SK-N-SH treated with all-trans-retinoic acid at 6 μM for 48 hours (cell line): ENCODE measurements at regions not wholly inside any gene's neighbourhood (a gene's known extent, or its start where the extent isn't known, plus 50 kb on each side); places are given as distances from the start of the nearest gene placed in this dataset.

Experiments
- ATAC-seq: fragments of 200-7000 bp; cut with Tn5 transposase; 3 replicates; pipeline ENCODE4 v1.9.1; 2020; ENCODE audit warnings: mild to moderate bottlenecking, moderate library complexity
- ARNTL ChIP-seq: fragments of 450-650 bp; formaldehyde crosslinking; IDR thresholded peaks from 2 replicates; pipeline ENCODE4 v1.5.0; 2020; ENCODE audit warnings: low read depth, mild to moderate bottlenecking, moderate library complexity, borderline replicate concordance
- BACH2 ChIP-seq: fragments of 250-450 bp; sonication (Bioruptor Pico); IDR thresholded peaks from 2 replicates; pipeline ENCODE4 v1.9.0; 2021; ENCODE audit warnings: mild to moderate bottlenecking, borderline replicate concordance
- CREB5 ChIP-seq: fragments of 250-450 bp; sonication (Bioruptor Pico); IDR thresholded peaks from 2 replicates; pipeline ENCODE4 v1.5.1; 2020; ENCODE audit warnings: low read depth, mild to moderate bottlenecking, moderate library complexity
- CSDC2 ChIP-seq: fragments of 250-450 bp; sonication (Bioruptor Pico); IDR thresholded peaks from 2 replicates; pipeline ENCODE4 v1.5.0; 2020; ENCODE audit warnings: mild to moderate bottlenecking, moderate library complexity
- GLIS3 ChIP-seq: fragments of 250-450 bp; sonication (Bioruptor Pico); IDR thresholded peaks from 2 replicates; pipeline ENCODE4 v1.5.0; 2020; ENCODE audit warnings: mild to moderate bottlenecking, moderate library complexity
- ISL1 ChIP-seq: fragments of 250-450 bp; sonication (Bioruptor Pico); IDR thresholded peaks from 2 replicates; pipeline ENCODE4 v2.1.2; 2022; ENCODE audit warnings: mild to moderate bottlenecking, moderate library complexity
- OSR1 ChIP-seq: fragments of 250-450 bp; sonication (Bioruptor Pico); IDR thresholded peaks from 2 replicates; pipeline ENCODE4 v1.8.0; 2022; ENCODE audit warnings: moderate library complexity, mild to moderate bottlenecking, inconsistent platforms
- PATZ1 ChIP-seq: fragments of 250-450 bp; sonication (Bioruptor Pico); IDR thresholded peaks from 2 replicates; pipeline ENCODE4 v1.8.0; 2020; ENCODE audit warnings: mild to moderate bottlenecking, moderate library complexity, borderline replicate concordance
- POU6F1 ChIP-seq: fragments of 250-450 bp; sonication (Bioruptor Pico); IDR thresholded peaks from 2 replicates; pipeline ENCODE4 v1.8.0; 2021; ENCODE audit warnings: low read depth, mild to moderate bottlenecking, moderate library complexity, borderline replicate concordance
- PPARA ChIP-seq: fragments of 250-450 bp; sonication (Bioruptor Pico); IDR thresholded peaks from 2 replicates; pipeline ENCODE4 v1.5.0; 2020; ENCODE audit warnings: mild to moderate bottlenecking, borderline replicate concordance
- RARB ChIP-seq: fragments of 250-450 bp; sonication (Bioruptor Pico); IDR thresholded peaks from 2 replicates; pipeline ENCODE4 v1.8.0; 2021; ENCODE audit warnings: mild to moderate bottlenecking, moderate library complexity
- SNAI2 ChIP-seq: fragments of 250-450 bp; sonication (Bioruptor Pico); IDR thresholded peaks from 2 replicates; pipeline ENCODE4 v1.5.0; 2020; ENCODE audit warnings: mild to moderate bottlenecking, moderate library complexity
- TOX ChIP-seq: fragments of 250-450 bp; sonication (Bioruptor Pico); IDR thresholded peaks from 2 replicates; pipeline ENCODE4 v1.8.0; 2021; ENCODE audit warnings: mild to moderate bottlenecking, moderate library complexity, borderline replicate concordance
- TSHZ2 ChIP-seq: fragments of 250-450 bp; sonication (Bioruptor Pico); IDR thresholded peaks from 2 replicates; pipeline ENCODE4 v1.5.0; 2020; ENCODE audit warnings: mild to moderate bottlenecking, moderate library complexity
- ZC3H10 ChIP-seq: fragments of 250-450 bp; sonication (Bioruptor Pico); IDR thresholded peaks from 2 replicates; pipeline ENCODE4 v1.5.1; 2021; ENCODE audit warnings: mild to moderate bottlenecking, moderate library complexity
- ZFP3 ChIP-seq: fragments of 250-450 bp; sonication (Bioruptor Pico); IDR thresholded peaks from 2 replicates; pipeline ENCODE4 v1.5.0; 2020; ENCODE audit warnings: mild to moderate bottlenecking, moderate library complexity
- ZFP30 ChIP-seq: fragments of 450-650 bp; formaldehyde crosslinking; IDR thresholded peaks from 2 replicates; pipeline ENCODE4 v1.5.0; 2022; ENCODE audit warnings: mild to moderate bottlenecking, moderate library complexity
- ZNF565 ChIP-seq: fragments of 450-650 bp; formaldehyde crosslinking; conservative IDR thresholded peaks from 2 replicates; pipeline ENCODE4 v1.5.0; 2020; ENCODE audit warnings: low read depth, mild to moderate bottlenecking, moderate library complexity
- ZNF70 ChIP-seq: fragments of 450-650 bp; formaldehyde crosslinking; IDR thresholded peaks from 2 replicates; pipeline ENCODE4 v1.5.0; 2020; ENCODE audit warnings: mild to moderate bottlenecking, moderate library complexity
- ZNF8 ChIP-seq: fragments of 450-650 bp; formaldehyde crosslinking; IDR thresholded peaks from 2 replicates; pipeline ENCODE4 v1.5.0; 2020; ENCODE audit warnings: mild to moderate bottlenecking, moderate library complexity

GRCh38 chr4:189185810-189186432 lies 754.8 kb upstream of the FRG1 start:
- TF ChIP-seq OSR1 (CRISPR knock-in tag), result no peak
- TF ChIP-seq RARB (CRISPR knock-in tag), result no peak
- TF ChIP-seq POU6F1, result no peak
- no peak for TF ChIP-seq SNAI2 (CRISPR knock-in tag)
- no peak for TF ChIP-seq ZFP30 (CRISPR knock-in tag)
- no peak for TF ChIP-seq CREB5 (CRISPR knock-in tag)
- TF ChIP-seq CSDC2, result no peak
- TF ChIP-seq PPARA (CRISPR knock-in tag), result no peak
- TF ChIP-seq ZNF8 (CRISPR knock-in tag), result no peak
- no peak for TF ChIP-seq ARNTL
- no peak for TF ChIP-seq TOX
- no peak for TF ChIP-seq PATZ1
- no peak for TF ChIP-seq TSHZ2 (CRISPR knock-in tag)
- no peak for TF ChIP-seq GLIS3 (CRISPR knock-in tag)
- TF ChIP-seq ZNF70 (CRISPR knock-in tag), result no peak
- no peak for TF ChIP-seq ISL1 (CRISPR knock-in tag)

GRCh38 chr4:189187531-189188052 lies 753.1 kb upstream of the FRG1 start:
- TF ChIP-seq ARNTL (no peak), CREB5 (CRISPR knock-in tag) (no peak), RARB (CRISPR knock-in tag) (no peak), TOX (no peak)
- no peak for ATAC-seq

More at GRCh38 chr4:189185810-189186432, 754.8 kb upstream of the FRG1 start:
- no peak for ATAC-seq

GRCh38 chr4:189198624-189199023 lies 742.0 kb upstream of the FRG1 start:
- ATAC-seq, result no peak
- TF ChIP-seq ZFP30 (CRISPR knock-in tag), result no peak
- no peak for TF ChIP-seq ZNF70 (CRISPR knock-in tag)
- no peak for TF ChIP-seq ARNTL
- no peak for TF ChIP-seq OSR1 (CRISPR knock-in tag)
- no peak for TF ChIP-seq ZFP3
- TF ChIP-seq CREB5 (CRISPR knock-in tag), result no peak
- TF ChIP-seq BACH2 (CRISPR knock-in tag), result no peak
- TF ChIP-seq ZC3H10, result no peak
- TF ChIP-seq PATZ1, result no peak
- TF ChIP-seq PPARA (CRISPR knock-in tag), result no peak
- no peak for TF ChIP-seq ISL1 (CRISPR knock-in tag)
- no peak for TF ChIP-seq GLIS3 (CRISPR knock-in tag)
- no peak for TF ChIP-seq ZNF565
- TF ChIP-seq RARB (CRISPR knock-in tag), result no peak
- TF ChIP-seq TSHZ2 (CRISPR knock-in tag), result no peak
